IMR-90 (cell line): ENCODE measurements at regions not wholly inside any gene's neighbourhood (a gene's known extent, or its start where the extent isn't known, plus 50 kb on each side); places are given as distances from the start of the nearest gene placed in this dataset.

Experiments used
- ATAC-seq: fragments of 200-7000 bp; cut with Tn5 transposase; 2 replicates; pipeline ENCODE4 v1.9.1; 2020; ENCODE audit warnings: low read depth, mild to moderate bottlenecking, moderate library complexity
- BruUV-seq: library from RNA; stranded (reverse); fragments of 400-500 nt; replicated peaks from 2 replicates; lab custom pipeline; 2021; lab: Mats Ljungman, UMichigan
- CTCF ChIA-PET: fragments of 300-600 bp; formaldehyde crosslinking; extraction: SDS; loops from one replicate; lab custom pipeline; 2021; ENCODE audit warnings: antibody characterized with exemption; lab: Yijun Ruan, JAX
- POLR2A ChIA-PET: fragments of 300-600 bp; sonication (Branson Sonifier 250); formaldehyde crosslinking; loops from one replicate; lab custom pipeline; 2022; ENCODE audit warnings: antibody characterized with exemption; ENCODE audit not compliant: unreplicated experiment; lab: Charles Lee
- DNase-seq: peaks from one replicate; pipeline ENCODE4 v3.0.0; 2013
- H2AFZ ChIP-seq: replicated peaks from 2 replicates; pipeline ENCODE3; 2013; ENCODE audit warnings: low read length, mild to moderate bottlenecking; ENCODE audit not compliant: poor library complexity
- H2AK5ac ChIP-seq: 2 replicates; pipeline ENCODE4 v1.6.1; 2013; ENCODE audit warnings: low read depth, low read length, inconsistent platforms
- H2AK9ac ChIP-seq: replicated peaks from 2 replicates; pipeline ENCODE3; 2013; ENCODE audit warnings: mild to moderate bottlenecking, low read depth, low read length, moderate library complexity; ENCODE audit not compliant: poor library complexity
- H2BK120ac ChIP-seq: 2 replicates; pipeline ENCODE4 v1.6.1; 2013; ENCODE audit warnings: low read depth, low read length, inconsistent platforms
- H2BK15ac ChIP-seq: 3 replicates; pipeline ENCODE4 v1.6.1; 2013; ENCODE audit warnings: low read depth, low read length, inconsistent platforms
- H2BK20ac ChIP-seq: 2 replicates; pipeline ENCODE4 v1.6.1; 2013; ENCODE audit warnings: low read depth, mild to moderate bottlenecking, inconsistent platforms, low read length, moderate library complexity
- H2BK5ac ChIP-seq: 2 replicates; pipeline ENCODE4 v1.6.1; 2013; ENCODE audit warnings: mild to moderate bottlenecking, low read depth, low read length, inconsistent platforms; ENCODE audit not compliant: poor library complexity, severe bottlenecking
- H3K14ac ChIP-seq: replicated peaks from 2 replicates; pipeline ENCODE4 v1.6.1; 2013; ENCODE audit warnings: low read depth, low read length, inconsistent platforms
- H3K18ac ChIP-seq: 2 replicates; pipeline ENCODE4 v1.6.1; 2013; ENCODE audit warnings: low read depth, low read length, control low read depth
- H3K23ac ChIP-seq: 2 replicates; pipeline ENCODE4 v1.6.1; 2013; ENCODE audit warnings: low read depth, low read length, inconsistent platforms
- H3K27ac ChIP-seq: 2 replicates; pipeline ENCODE4 v1.5.1; 2013; ENCODE audit warnings: mild to moderate bottlenecking, control low read depth, low read length; ENCODE audit not compliant: insufficient read depth
- H3K27me3 ChIP-seq: 2 replicates; pipeline ENCODE4 v1.6.1; 2013; ENCODE audit warnings: low read length; ENCODE audit not compliant: control insufficient read depth, insufficient read depth
- H3K36me3 ChIP-seq: 2 replicates; pipeline ENCODE4 v1.6.1; 2013; ENCODE audit warnings: low read length, mixed read lengths; ENCODE audit not compliant: control insufficient read depth, insufficient read depth
- H3K4ac ChIP-seq: 2 replicates; pipeline ENCODE4 v1.6.1; 2013; ENCODE audit warnings: low read depth, low read length, inconsistent platforms
- H3K4me1 ChIP-seq: 2 replicates; pipeline ENCODE4 v1.6.1; 2013; ENCODE audit warnings: low read length, mixed read lengths; ENCODE audit not compliant: control insufficient read depth, insufficient read depth
- H3K4me2 ChIP-seq: 2 replicates; pipeline ENCODE4 v1.6.1; 2013; ENCODE audit warnings: low read depth, mild to moderate bottlenecking, control low read depth, low read length, moderate library complexity
- H3K4me3 ChIP-seq: 2 replicates; pipeline ENCODE4 v1.5.1; 2013; ENCODE audit warnings: low read depth, mild to moderate bottlenecking, control low read depth, low read length, moderate library complexity; ENCODE audit not compliant: insufficient read depth
- H3K56ac ChIP-seq: 2 replicates; pipeline ENCODE4 v1.6.1; 2013; ENCODE audit warnings: low read length, inconsistent platforms; ENCODE audit not compliant: insufficient read depth; ENCODE audit errors: extremely low read depth
- H3K79me1 ChIP-seq, 2 experiments: 2 replicates each; pipeline ENCODE4 v1.6.1; 2013; ENCODE audit warnings: low read length in 2 of 2, inconsistent platforms in 1 of 2, low read depth in 1 of 2
- H3K9ac ChIP-seq: 2 replicates; pipeline ENCODE4 v1.6.1; 2013; ENCODE audit warnings: low read depth, low read length, control low read depth
- H3K9me1 ChIP-seq: 2 replicates; pipeline ENCODE4 v1.6.1; 2013; ENCODE audit warnings: low read length, inconsistent platforms; ENCODE audit not compliant: insufficient read depth
- H3K9me3 ChIP-seq: 2 replicates; pipeline ENCODE4 v1.6.1; 2013; ENCODE audit warnings: low read length; ENCODE audit not compliant: control insufficient read depth, insufficient read depth
- H4K20me1 ChIP-seq: 2 replicates; pipeline ENCODE4 v1.6.1; 2013; ENCODE audit warnings: low read length, inconsistent platforms; ENCODE audit not compliant: insufficient read depth
- H4K5ac ChIP-seq: 2 replicates; pipeline ENCODE4 v1.6.1; 2013; ENCODE audit warnings: mild to moderate bottlenecking, low read depth, low read length, control low read depth
- H4K8ac ChIP-seq, 2 experiments: 2 replicates each; pipeline ENCODE4 v1.6.1; 2013; ENCODE audit warnings: low read depth in 2 of 2, low read length in 2 of 2, control low read depth in 1 of 2, inconsistent platforms in 1 of 2
- H4K91ac ChIP-seq: 2 replicates; pipeline ENCODE4 v1.6.1; 2013; ENCODE audit warnings: low read depth, low read length, inconsistent platforms; ENCODE audit not compliant: insufficient read depth
- BHLHE40 ChIP-seq: fragments of 150-350 bp; IDR thresholded peaks from 2 replicates; pipeline ENCODE4 v1.6.1; 2016; ENCODE audit warnings: mild to moderate bottlenecking, low read depth, low read length
- MAFK ChIP-seq: IDR thresholded peaks from 2 replicates; pipeline ENCODE4 v1.6.1; 2012; ENCODE audit warnings: low read depth, low read length, improper control_type of control experiment
- MAZ ChIP-seq: IDR thresholded peaks from 2 replicates; pipeline ENCODE4 v1.6.1; 2012; ENCODE audit warnings: low read depth, mild to moderate bottlenecking, low read length, improper control_type of control experiment, moderate library complexity, borderline replicate concordance
- MXI1 ChIP-seq: IDR thresholded peaks from 2 replicates; pipeline ENCODE4 v1.6.1; 2012; ENCODE audit warnings: low read depth, mild to moderate bottlenecking, low read length, moderate library complexity, borderline replicate concordance
- POLR2A ChIP-seq: IDR thresholded peaks from 2 replicates; pipeline ENCODE4 v1.6.1; 2012; ENCODE audit warnings: mild to moderate bottlenecking, low read depth, low read length
- RCOR1 ChIP-seq: IDR thresholded peaks from 2 replicates; pipeline ENCODE4 v1.6.1; 2012; ENCODE audit warnings: mild to moderate bottlenecking, low read length, improper control_type of control experiment; ENCODE audit not compliant: insufficient replicate concordance
- RFX5 ChIP-seq: IDR thresholded peaks from 2 replicates; pipeline ENCODE4 v1.8.0; 2012; ENCODE audit warnings: low read depth, mild to moderate bottlenecking, low read length, moderate library complexity
- WGBS, 2 experiments: methylation state at CpG; one replicate each; pipeline versions ENCODE4 v1.1.5 to v1.1.7; 2013; ENCODE audit warnings: missing lambda C conversion rate in 2 of 2; ENCODE audit not compliant: insufficient read length in 1 of 2; ENCODE audit errors: extremely low coverage in 2 of 2; 5-methylcytosine and 5-hydroxymethylcytosine counted together
- dilution Hi-C: fragments of 300-500 bp; cut with HindIII; formaldehyde crosslinking; loops from one replicate; pipeline ENCODE4 v1.14.3; 2018; ENCODE audit warnings: low sequenced_read_pairs; ENCODE audit not compliant: unreplicated experiment
- in situ Hi-C: fragments of 300-500 bp; cut with MboI; formaldehyde crosslinking; loops from 3 replicates; pipeline ENCODE4 v1.14.3; 2019; ENCODE audit warnings: low sequenced_read_pairs, inconsistent platforms, mixed read lengths
- intact Hi-C: fragments of 100-400 bp; cut with micrococcal nuclease; formaldehyde crosslinking; loops from 2 replicates; pipeline ENCODE4 v1.10.0; 2022
- TF ChIP-seq, protein P1 (sequence below): fragments of 150-350 bp; IDR thresholded peaks from 2 replicates; pipeline ENCODE4 v1.6.1; 2017; ENCODE audit warnings: mild to moderate bottlenecking, antibody characterized with exemption, low read length, low read depth

DNA sequence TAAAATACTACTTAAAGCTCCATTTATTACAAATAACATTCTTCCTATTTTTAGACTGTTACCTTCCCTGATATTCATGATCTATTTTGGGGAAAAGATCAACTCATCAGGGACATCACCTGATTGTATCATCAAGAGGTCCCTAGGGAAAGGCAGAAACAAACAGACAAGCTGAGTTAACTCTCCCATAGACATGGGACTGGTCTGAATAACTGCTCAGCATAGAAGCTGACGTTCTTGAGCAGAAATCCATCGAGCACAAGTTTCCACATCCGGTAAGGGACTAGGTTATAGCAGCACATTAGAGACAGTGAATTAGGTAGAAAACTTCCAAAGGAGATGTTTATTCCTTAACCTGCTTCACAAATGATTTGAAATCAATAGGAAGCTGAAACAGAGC is 1100.4 kb upstream of the SLC39A10 start:
- BruUV-seq: no TSS peak
- DNase-seq (no peak), ATAC-seq (no peak)
- in situ Hi-C loops (no loop called here), intact Hi-C loops (no loop called here), dilution Hi-C loops (no loop called here)
- no peak overlapping the region for H3K4ac ChIP-seq
- H2AK5ac ChIP-seq: no peak overlapping the region
- H3K36me3 ChIP-seq: no peaks in the 10 kb centered on the region
- no peaks in the 10 kb centered on the region for H3K9me1 ChIP-seq
- H3K4me1 ChIP-seq: no peaks in the 10 kb centered on the region
- H3K18ac ChIP-seq: no peak overlapping the region
- no peak overlapping the region for H3K56ac ChIP-seq
- H3K4me3 ChIP-seq: no peak overlapping the region
- no peak for TF ChIP-seq MXI1
- no peak for TF ChIP-seq BHLHE40
- no peak for TF ChIP-seq MAFK
- no peak for TF ChIP-seq MAZ
- TF ChIP-seq, protein P1, sequence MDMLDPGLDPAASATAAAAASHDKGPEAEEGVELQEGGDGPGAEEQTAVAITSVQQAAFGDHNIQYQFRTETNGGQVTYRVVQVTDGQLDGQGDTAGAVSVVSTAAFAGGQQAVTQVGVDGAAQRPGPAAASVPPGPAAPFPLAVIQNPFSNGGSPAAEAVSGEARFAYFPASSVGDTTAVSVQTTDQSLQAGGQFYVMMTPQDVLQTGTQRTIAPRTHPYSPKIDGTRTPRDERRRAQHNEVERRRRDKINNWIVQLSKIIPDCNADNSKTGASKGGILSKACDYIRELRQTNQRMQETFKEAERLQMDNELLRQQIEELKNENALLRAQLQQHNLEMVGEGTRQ: no peak
- no peak for TF ChIP-seq RFX5
- TF ChIP-seq POLR2A: no peak
- no peak for TF ChIP-seq RCOR1
- H4K8ac ChIP-seq: no peak overlapping the region
- no peak overlapping the region for H2BK15ac ChIP-seq
- ChIA-PET POLR2A (no interaction called here), CTCF (no interaction called here)
- no peaks in the 10 kb centered on the region for H3K27me3 ChIP-seq
- H4K5ac ChIP-seq: no peak overlapping the region
- H3K79me1 ChIP-seq: no peaks in the 10 kb centered on the region
- no peak overlapping the region for H4K91ac ChIP-seq
- H2BK5ac ChIP-seq: no peak overlapping the region
- no CpG with 5 or more reads among the region's 3 CpGs for WGBS, 2 experiments
- H3K23ac ChIP-seq: no peak overlapping the region
- no peak overlapping the region for H3K27ac ChIP-seq
- H2BK120ac ChIP-seq: no peak overlapping the region
- H3K9me3 ChIP-seq: peaks cover 8% of the 10 kb centered on the region; the same call in 1 of the 2 replicates
- H3K9ac ChIP-seq: no peak overlapping the region
- no peak overlapping the region for H2BK20ac ChIP-seq
- H3K4me2 ChIP-seq: no peak overlapping the region
- H4K20me1 ChIP-seq: no peaks in the 10 kb centered on the region
- H2AFZ ChIP-seq: no peak overlapping the region
- no peak overlapping the region for H2AK9ac ChIP-seq
- no peak overlapping the region for H3K14ac ChIP-seq
